ENCODE measurements at regions not wholly inside any gene's neighbourhood (a gene's known extent, or its start where the extent isn't known, plus 50 kb on each side); places are given as distances from the start of the nearest gene placed in this dataset.

DNA sequence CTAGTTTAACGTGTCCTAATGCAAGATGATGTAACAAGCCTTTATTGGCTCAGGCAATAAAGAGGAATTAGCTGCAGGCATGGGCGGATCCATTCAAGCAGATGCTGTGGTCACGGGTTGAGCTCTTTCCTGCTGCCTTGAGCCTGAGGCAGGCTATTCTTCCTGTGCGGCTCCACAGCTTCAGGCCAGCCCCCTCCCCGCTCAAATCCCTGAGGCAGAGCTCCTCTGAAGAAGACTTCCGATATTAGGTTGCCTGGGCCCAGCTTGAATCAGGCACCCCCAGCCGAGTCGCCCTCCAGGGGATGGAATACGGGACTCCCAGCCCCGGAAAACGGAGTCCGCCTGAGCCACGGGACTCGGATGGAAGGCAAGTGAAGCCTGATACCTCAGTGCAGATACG lies 95.0 kb upstream of the RUFY1 start:
- no peak for TF ChIP-seq POLR2A (IDR thresholded peaks at IDR 0.05)
- TF ChIP-seq, protein P1, sequence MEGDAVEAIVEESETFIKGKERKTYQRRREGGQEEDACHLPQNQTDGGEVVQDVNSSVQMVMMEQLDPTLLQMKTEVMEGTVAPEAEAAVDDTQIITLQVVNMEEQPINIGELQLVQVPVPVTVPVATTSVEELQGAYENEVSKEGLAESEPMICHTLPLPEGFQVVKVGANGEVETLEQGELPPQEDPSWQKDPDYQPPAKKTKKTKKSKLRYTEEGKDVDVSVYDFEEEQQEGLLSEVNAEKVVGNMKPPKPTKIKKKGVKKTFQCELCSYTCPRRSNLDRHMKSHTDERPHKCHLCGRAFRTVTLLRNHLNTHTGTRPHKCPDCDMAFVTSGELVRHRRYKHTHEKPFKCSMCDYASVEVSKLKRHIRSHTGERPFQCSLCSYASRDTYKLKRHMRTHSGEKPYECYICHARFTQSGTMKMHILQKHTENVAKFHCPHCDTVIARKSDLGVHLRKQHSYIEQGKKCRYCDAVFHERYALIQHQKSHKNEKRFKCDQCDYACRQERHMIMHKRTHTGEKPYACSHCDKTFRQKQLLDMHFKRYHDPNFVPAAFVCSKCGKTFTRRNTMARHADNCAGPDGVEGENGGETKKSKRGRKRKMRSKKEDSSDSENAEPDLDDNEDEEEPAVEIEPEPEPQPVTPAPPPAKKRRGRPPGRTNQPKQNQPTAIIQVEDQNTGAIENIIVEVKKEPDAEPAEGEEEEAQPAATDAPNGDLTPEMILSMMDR (IDR thresholded peaks at IDR 0.05) = no peak

Measured in adrenal gland (tissue), 5 donors.